SK-N-SH (cell line): ENCODE measurements at regions not wholly inside any gene's neighbourhood (a gene's known extent, or its start where the extent isn't known, plus 50 kb on each side); places are given as distances from the start of the nearest gene placed in this dataset.

ENCODE experiments used
- CHD2 ChIP-seq: fragments of 150-350 bp; IDR thresholded peaks from 2 replicates; pipeline ENCODE4 v1.6.1; 2018; ENCODE audit warnings: low read length; ENCODE audit not compliant: partially characterized antibody
- CTCF ChIP-seq: fragments of 200-600 bp; sonication (generic); IDR thresholded peaks from 2 replicates; pipeline ENCODE4 v1.6.1; 2017; ENCODE audit warnings: antibody characterized with exemption, mild to moderate bottlenecking, moderate library complexity
- EZH2phosphoT487 ChIP-seq: fragments of 200-600 bp; sonication (generic); IDR thresholded peaks from 2 replicates; pipeline ENCODE4 v1.6.1; 2017; ENCODE audit warnings: low read depth, mixed run types, mild to moderate bottlenecking, antibody characterized with exemption, moderate library complexity, borderline replicate concordance
- FOXM1 ChIP-seq: IDR thresholded peaks from 2 replicates; pipeline ENCODE4 v1.4.0; 2012; ENCODE audit warnings: low read depth, mild to moderate bottlenecking
- MAX ChIP-seq: IDR thresholded peaks from 2 replicates; pipeline ENCODE4 v1.4.0; 2012; ENCODE audit warnings: low read depth
- POLR2AphosphoS5 ChIP-seq: IDR thresholded peaks from 2 replicates; pipeline ENCODE4 v1.6.1; 2012; ENCODE audit warnings: low read depth, low read length
- RAD21 ChIP-seq: IDR thresholded peaks from 2 replicates; pipeline ENCODE4 v1.6.1; 2012; ENCODE audit warnings: mild to moderate bottlenecking, low read length
- RCOR1 ChIP-seq: fragments of 150-350 bp; IDR thresholded peaks from 2 replicates; pipeline ENCODE4 v1.6.1; 2017; ENCODE audit warnings: antibody characterized with exemption, low read length
- REST ChIP-seq: IDR thresholded peaks from 2 replicates; pipeline ENCODE4 v1.6.1; 2012; ENCODE audit warnings: mild to moderate bottlenecking, low read depth, low read length, moderate library complexity
- SIN3A ChIP-seq: IDR thresholded peaks from 2 replicates; pipeline ENCODE4 v1.6.1; 2012; ENCODE audit warnings: low read depth, mild to moderate bottlenecking, low read length, moderate library complexity, borderline replicate concordance
- SMC3 ChIP-seq: IDR thresholded peaks from 2 replicates; pipeline ENCODE4 v1.6.1; 2012; ENCODE audit warnings: low read depth, low read length, improper control_type of control experiment
- ZBTB33 ChIP-seq: IDR thresholded peaks from 2 replicates; pipeline ENCODE4 v1.4.0; 2012; ENCODE audit warnings: low read depth, borderline replicate concordance

GRCh38 chr7:25822823-25823222 is 329.2 kb upstream of the NFE2L3 start:
- TF ChIP-seq CTCF (no peak), RCOR1 (no peak), REST (no peak), SMC3 (no peak), MAX (no peak), RAD21 (no peak), POLR2AphosphoS5 (no peak), EZH2phosphoT487 (no peak), ZBTB33 (no peak), FOXM1 (no peak), SIN3A (no peak), CHD2 (no peak)
